GM10248 (cell line): ENCODE measurements at regions not wholly inside any gene's neighbourhood (a gene's known extent, or its start where the extent isn't known, plus 50 kb on each side); places are given as distances from the start of the nearest gene placed in this dataset.

Experiments used
- CTCF ChIA-PET: fragments of 300-600 bp; sonication (Branson Sonifier 250); formaldehyde crosslinking; extraction: SDS; loops from one replicate; lab custom pipeline; 2021; ENCODE audit warnings: antibody characterized with exemption; lab: Yijun Ruan, JAX
- POLR2A ChIA-PET: fragments of 350-650 bp; sonication (Branson Sonifier 250); formaldehyde crosslinking; extraction: SDS; loops from one replicate; lab custom pipeline; 2020; ENCODE audit warnings: antibody characterized with exemption; lab: Yijun Ruan, JAX
- DNase-seq: peaks from one replicate; pipeline ENCODE4 v3.0.0; 2012; ENCODE audit errors: extremely low spot score
- CTCF ChIP-seq: IDR thresholded peaks from 2 replicates; pipeline ENCODE4 v1.5.1; 2012; ENCODE audit warnings: mild to moderate bottlenecking, low read depth; ENCODE audit errors: extremely low read depth, missing control alignments, control extremely low read depth

DNA sequence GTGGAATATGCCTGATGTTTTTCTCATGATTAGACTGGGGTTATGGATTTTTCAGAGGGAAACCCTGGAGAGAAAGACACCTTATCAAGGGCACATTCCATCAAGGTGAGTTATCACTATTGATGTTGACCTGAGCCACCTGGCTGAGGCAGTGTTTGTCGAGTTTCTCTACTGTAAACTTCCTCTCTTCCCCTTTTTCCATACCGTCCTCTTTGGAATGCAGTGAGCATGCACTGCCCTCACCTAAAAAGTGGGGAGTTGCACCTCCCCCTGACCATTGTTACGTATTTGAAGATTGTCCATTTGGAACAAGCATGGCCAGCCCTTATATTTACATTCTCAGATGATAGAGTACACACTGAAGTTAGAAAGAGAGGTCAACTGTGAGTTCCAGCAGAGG, 53.9 kb upstream of the PWP1 start:
- ChIA-PET POLR2A (no interaction called here), CTCF (interaction anchor here (1.3 kb wide), 1 partner anchor 8 kb away, joined by 3 read pairs; no protein-coding TSS in a partner anchor)
- no peak for TF ChIP-seq CTCF
- DNase-seq: no peak

GRCh38 chr12:107632246-107632645, 53.4 kb upstream of the PWP1 start:
- no peak for DNase-seq
- POLR2A ChIA-PET: no interaction called here
- CTCF ChIA-PET: no interaction called here
- no peak for TF ChIP-seq CTCF

- DNase-seq: no peak
- ChIA-PET CTCF (interaction anchor here (1.0 kb wide), 1 partner anchor 13 kb away, joined by 3 read pairs; no protein-coding TSS in a partner anchor), POLR2A (no interaction called here)
- TF ChIP-seq CTCF: no peak
Observed at GRCh38 chr12:107634530-107634929, 51.1 kb upstream of the PWP1 start.

GRCh38 chr12:107635139-107635538, 50.5 kb upstream of the PWP1 start:
- CTCF ChIA-PET: no interaction called here

More at GRCh38 chr12:107635139-107635538, 50.5 kb upstream of the PWP1 start:
- no peak for DNase-seq
- no peak for TF ChIP-seq CTCF
- POLR2A ChIA-PET: no interaction called here
